GM10248 (cell line): ENCODE measurements at regions not wholly inside any gene's neighbourhood (a gene's known extent, or its start where the extent isn't known, plus 50 kb on each side); places are given as distances from the start of the nearest gene placed in this dataset.

ENCODE experiments used
- CTCF ChIA-PET: fragments of 300-600 bp; sonication (Branson Sonifier 250); formaldehyde crosslinking; extraction: SDS; loops from one replicate; lab custom pipeline; 2021; ENCODE audit warnings: antibody characterized with exemption; lab: Yijun Ruan, JAX
- POLR2A ChIA-PET: fragments of 350-650 bp; sonication (Branson Sonifier 250); formaldehyde crosslinking; extraction: SDS; loops from one replicate; lab custom pipeline; 2020; ENCODE audit warnings: antibody characterized with exemption; lab: Yijun Ruan, JAX
- DNase-seq: peaks from one replicate; pipeline ENCODE4 v3.0.0; 2012; ENCODE audit errors: extremely low spot score
- CTCF ChIP-seq: IDR thresholded peaks from 2 replicates; pipeline ENCODE4 v1.5.1; 2012; ENCODE audit warnings: mild to moderate bottlenecking, low read depth; ENCODE audit errors: extremely low read depth, missing control alignments, control extremely low read depth

- ChIA-PET CTCF (interaction anchor here (1.6 kb wide), 1 partner anchor 18 kb away, joined by 3 read pairs; no protein-coding TSS in a partner anchor), POLR2A (interaction anchor here (0.6 kb wide), 1 partner anchor 85 kb away, joined by 3 read pairs; no protein-coding TSS in a partner anchor)
- DNase-seq: no peak
These were observed 410.4 kb upstream of the KLF4 start for GRCh38 chr9:107899961-107900330.

GRCh38 chr9:107898761-107899160, 409.2 kb upstream of the KLF4 start:
- CTCF ChIA-PET: interaction anchor here (1.3 to 1.7 kb wide), 2 partner anchors 16 to 26 kb away, joined by 4 to 6 read pairs; no protein-coding TSS in a partner anchor
- TF ChIP-seq CTCF: no peak
- no peak for DNase-seq
- POLR2A ChIA-PET: no interaction called here

More at GRCh38 chr9:107899961-107900330, 410.4 kb upstream of the KLF4 start:
- TF ChIP-seq CTCF: no peak

GRCh38 chr9:107896544-107896943, 407.0 kb upstream of the KLF4 start:
- no peak for DNase-seq
- POLR2A ChIA-PET: no interaction called here
- CTCF ChIA-PET: interaction anchor here (1.3 kb wide), 1 partner anchor 113 kb away, joined by 3 read pairs; no protein-coding TSS in a partner anchor
- TF ChIP-seq CTCF: no peak

- CTCF ChIA-PET: interaction anchor here (1.3 kb wide), 1 partner anchor 112 kb away, joined by 3 read pairs; no protein-coding TSS in a partner anchor
These were observed 406.0 kb upstream of the KLF4 start for GRCh38 chr9:107895501-107896001.

GRCh38 chr9:107894572-107895261, 405.1 kb upstream of the KLF4 start:
- POLR2A ChIA-PET: no interaction called here
- no peak for TF ChIP-seq CTCF
- CTCF ChIA-PET: no interaction called here
- DNase-seq: no peak

More at GRCh38 chr9:107895501-107896001, 406.0 kb upstream of the KLF4 start:
- TF ChIP-seq CTCF: no peak
- POLR2A ChIA-PET: no interaction called here
- DNase-seq: no peak

GRCh38 chr9:107890921-107891465, 401.4 kb upstream of the KLF4 start:
- POLR2A ChIA-PET: no interaction called here
- TF ChIP-seq CTCF: no peak
- DNase-seq: no peak
- CTCF ChIA-PET: no interaction called here
